GM21360 (cell line): ENCODE measurements at regions not wholly inside any gene's neighbourhood (a gene's known extent, or its start where the extent isn't known, plus 50 kb on each side); places are given as distances from the start of the nearest gene placed in this dataset.

Experiments
- ATAC-seq: cut with Tn5 transposase; IDR thresholded peaks from one replicate; pipeline ENCODE4 v1.9.1; 2021; ENCODE audit warnings: mild to moderate bottlenecking, moderate library complexity; ENCODE audit not compliant: unreplicated experiment

- ATAC-seq: no peak
Measured at GRCh38 chr14:46788994-46789393, 137.4 kb upstream of the RPL10L start.

GRCh38 chr14:46782281-46782680 lies 130.7 kb upstream of the RPL10L start:
- no peak for ATAC-seq

GRCh38 chr14:46769292-46769691 lies 117.7 kb upstream of the RPL10L start:
- ATAC-seq: peak; percentile 99

- ATAC-seq: no peak
Measured at GRCh38 chr14:46747001-46747652, 95.5 kb upstream of the RPL10L start.

- ATAC-seq: no peak
Measured at GRCh38 chr14:46734286-46734685, 82.7 kb upstream of the RPL10L start.

GRCh38 chr14:46717211-46717610 lies 65.6 kb upstream of the RPL10L start:
- no peak for ATAC-seq
